SKM-1 treated with dmso at 0.1 percent for 144 hours (cell line): ENCODE measurements at regions not wholly inside any gene's neighbourhood (a gene's known extent, or its start where the extent isn't known, plus 50 kb on each side); places are given as distances from the start of the nearest gene placed in this dataset.
"Not testable (repeated sequence)": the region's sequence is repeated elsewhere in the genome, so short reads cannot be mapped to it uniquely, and the experiment has no call there.

Experiments
- DNase-seq: peaks from one replicate; lab custom pipeline; 2025; ENCODE audit not compliant: unreplicated experiment; lab: John Stamatoyannopoulos, UW

GRCh38 chr4:71204056-71204455 lies 134.8 kb upstream of the SLC4A4 start:
- DNase-seq, result no peak

GRCh38 chr4:71206763-71207162 lies 132.1 kb upstream of the SLC4A4 start:
- no peak for DNase-seq

- no peak for DNase-seq
These were observed 129.7 kb upstream of the SLC4A4 start for GRCh38 chr4:71209161-71209560.

GRCh38 chr4:71210823-71211222 lies 128.0 kb upstream of the SLC4A4 start:
- DNase-seq, result no peak

- DNase-seq, result no peak
These were observed 127.1 kb upstream of the SLC4A4 start for GRCh38 chr4:71211748-71212147.

- no peak for DNase-seq
These were observed 126.6 kb upstream of the SLC4A4 start for GRCh38 chr4:71212216-71212615.

GRCh38 chr4:71214578-71214977 lies 124.2 kb upstream of the SLC4A4 start:
- DNase-seq, result no peak

GRCh38 chr4:71216316-71216959 lies 122.4 kb upstream of the SLC4A4 start:
- DNase-seq, result no peak

GRCh38 chr4:71217688-71218087 lies 121.1 kb upstream of the SLC4A4 start:
- no peak for DNase-seq

GRCh38 chr4:71220848-71221247 lies 118.0 kb upstream of the SLC4A4 start:
- DNase-seq, result not testable (repeated sequence)

- DNase-seq, result no peak
These were observed 117.0 kb upstream of the SLC4A4 start for GRCh38 chr4:71221510-71222466.

- no peak for DNase-seq
These were observed 116.2 kb upstream of the SLC4A4 start for GRCh38 chr4:71222661-71223060.

GRCh38 chr4:71229477-71230270 lies 109.1 kb upstream of the SLC4A4 start:
- peak; percentile 21 for DNase-seq

GRCh38 chr4:71230271-71231128 lies 108.3 kb upstream of the SLC4A4 start:
- no peak for DNase-seq

GRCh38 chr4:71231129-71232055 lies 107.4 kb upstream of the SLC4A4 start:
- DNase-seq, result no peak

- DNase-seq, result no peak
These were observed 106.8 kb upstream of the SLC4A4 start for GRCh38 chr4:71232056-71232430.

GRCh38 chr4:71232846-71233245 lies 106.0 kb upstream of the SLC4A4 start:
- no peak for DNase-seq

GRCh38 chr4:71235311-71236201 lies 103.3 kb upstream of the SLC4A4 start:
- DNase-seq, result no peak

- no peak for DNase-seq
These were observed 102.6 kb upstream of the SLC4A4 start for GRCh38 chr4:71236226-71236625.
